ENCODE measurements at regions not wholly inside any gene's neighbourhood (a gene's known extent, or its start where the extent isn't known, plus 50 kb on each side); places are given as distances from the start of the nearest gene placed in this dataset.

DNA sequence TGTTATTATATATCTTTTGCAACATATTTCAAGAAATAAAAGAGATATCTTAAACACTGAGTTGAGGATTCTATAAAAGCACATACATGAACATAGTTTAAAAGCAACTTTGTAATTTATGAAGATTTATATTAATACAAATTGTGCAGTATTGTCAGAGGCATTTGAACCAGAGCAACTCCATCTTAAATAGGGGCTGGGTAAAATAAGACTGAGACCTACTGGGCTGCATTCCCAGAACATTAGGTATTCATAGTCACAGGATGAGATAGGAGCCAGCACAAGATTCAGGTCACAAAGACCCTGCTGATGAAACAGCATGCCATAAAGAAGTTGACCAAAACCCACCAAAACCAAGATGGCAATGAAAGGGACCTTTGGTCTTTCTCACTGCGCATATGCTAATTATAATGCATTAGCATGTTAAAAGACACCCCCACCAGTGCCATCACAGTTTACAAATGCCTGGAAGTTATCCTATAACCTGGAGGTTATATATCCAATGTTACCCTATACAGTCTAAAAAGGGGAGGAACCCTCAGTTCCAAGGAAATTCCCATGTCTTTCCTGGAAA is 320.2 kb downstream of the FAM170A start:
- TF ChIP-seq, protein P1, sequence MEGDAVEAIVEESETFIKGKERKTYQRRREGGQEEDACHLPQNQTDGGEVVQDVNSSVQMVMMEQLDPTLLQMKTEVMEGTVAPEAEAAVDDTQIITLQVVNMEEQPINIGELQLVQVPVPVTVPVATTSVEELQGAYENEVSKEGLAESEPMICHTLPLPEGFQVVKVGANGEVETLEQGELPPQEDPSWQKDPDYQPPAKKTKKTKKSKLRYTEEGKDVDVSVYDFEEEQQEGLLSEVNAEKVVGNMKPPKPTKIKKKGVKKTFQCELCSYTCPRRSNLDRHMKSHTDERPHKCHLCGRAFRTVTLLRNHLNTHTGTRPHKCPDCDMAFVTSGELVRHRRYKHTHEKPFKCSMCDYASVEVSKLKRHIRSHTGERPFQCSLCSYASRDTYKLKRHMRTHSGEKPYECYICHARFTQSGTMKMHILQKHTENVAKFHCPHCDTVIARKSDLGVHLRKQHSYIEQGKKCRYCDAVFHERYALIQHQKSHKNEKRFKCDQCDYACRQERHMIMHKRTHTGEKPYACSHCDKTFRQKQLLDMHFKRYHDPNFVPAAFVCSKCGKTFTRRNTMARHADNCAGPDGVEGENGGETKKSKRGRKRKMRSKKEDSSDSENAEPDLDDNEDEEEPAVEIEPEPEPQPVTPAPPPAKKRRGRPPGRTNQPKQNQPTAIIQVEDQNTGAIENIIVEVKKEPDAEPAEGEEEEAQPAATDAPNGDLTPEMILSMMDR (IDR thresholded peaks at IDR 0.05) = no peak
- no peak for TF ChIP-seq ZFX (IDR thresholded peaks at IDR 0.05; ENCODE audit: borderline replicate concordance)

Data from 22Rv1 (cell line).